HCT116 (cell line): ENCODE measurements at regions not wholly inside any gene's neighbourhood (a gene's known extent, or its start where the extent isn't known, plus 50 kb on each side); places are given as distances from the start of the nearest gene placed in this dataset.

Experiments used
- ATAC-seq: fragments of 200-7000 bp; cut with Tn5 transposase; 2 replicates; pipeline ENCODE4 v1.9.1; 2020; ENCODE audit warnings: mild to moderate bottlenecking, moderate library complexity
- BruUV-seq: library from RNA; stranded (reverse); fragments of 400-500 nt; replicated peaks from 2 replicates; lab custom pipeline; 2021; lab: Mats Ljungman, UMichigan
- CTCF ChIA-PET: fragments of 300-600 bp; sonication (Branson Sonifier 250); formaldehyde crosslinking; loops from one replicate; lab custom pipeline; 2021; ENCODE audit warnings: antibody characterized with exemption; lab: Charles Lee
- POLR2A ChIA-PET: fragments of 300-600, 350-600 bp; sonication (Branson Sonifier 250); formaldehyde crosslinking; loops from one replicate; lab custom pipeline; 2021; ENCODE audit warnings: antibody characterized with exemption; lab: Charles Lee
- RAD21 ChIA-PET, 2 experiments: fragments of 300-600 bp; sonication (Branson Sonifier 250); formaldehyde crosslinking; loops; one replicate each; lab custom pipeline; 2023; ENCODE audit warnings: low total read pairs in 2 of 2; ENCODE audit not compliant: uncharacterized antibody in 2 of 2, unreplicated experiment in 2 of 2, low non-redundant PET in 1 of 2; lab: Charles Lee
- DNase-seq: peaks from one replicate; pipeline ENCODE4 v3.0.0-alpha.2; 2010; ENCODE audit warnings: low read depth, low spot score
- H2AFZ ChIP-seq: fragments of 200-600 bp; shearing (Covaris generic), sonication (generic); 2 replicates; pipeline ENCODE4 v1.6.1; 2017; ENCODE audit warnings: low read depth, mixed run types, mixed read lengths, antibody characterized with exemption, low read length; ENCODE audit not compliant: poor library complexity, severe bottlenecking
- H3K27ac ChIP-seq: 2 replicates; pipeline ENCODE4 v1.5.1; 2012; ENCODE audit warnings: low read depth, low read length
- H3K27me3 ChIP-seq: fragments of 200-600 bp; sonication (generic); 2 replicates; pipeline ENCODE4 v1.6.1; 2016; ENCODE audit warnings: mixed run types, low read length, mixed read lengths; ENCODE audit not compliant: insufficient read depth
- H3K36me3 ChIP-seq, 2 experiments: fragments of 200-500 bp in 1 of 2; fragments of 200-600 bp in 1 of 2; sonication (Bioruptor generic) in 1 of 2; sonication (generic) in 1 of 2; 2 replicates each; pipeline versions ENCODE4 v1.5.1 to v1.6.1; 2014 to 2016; ENCODE audit warnings: low read length in 2 of 2, inconsistent platforms in 1 of 2, mixed read lengths in 1 of 2, mixed run types in 1 of 2; ENCODE audit not compliant: insufficient read depth in 2 of 2, control insufficient read depth in 1 of 2
- H3K4me1 ChIP-seq, 2 experiments: fragments of 200-600 bp in 1 of 2; sonication (generic) in 1 of 2; 2 replicates each; pipeline versions ENCODE4 v1.5.1 to v1.6.1; 2012 to 2017; ENCODE audit warnings: low read length in 2 of 2, inconsistent platforms in 1 of 2, mild to moderate bottlenecking in 1 of 2, mixed read lengths in 1 of 2, mixed run types in 1 of 2, moderate library complexity in 1 of 2; ENCODE audit not compliant: insufficient read depth in 2 of 2, control insufficient read depth in 1 of 2
- H3K4me2 ChIP-seq: fragments of 200-600 bp; sonication (generic); 2 replicates; pipeline ENCODE4 v1.6.1; 2017; ENCODE audit warnings: mixed run types, low read length, mixed read lengths
- H3K4me3 ChIP-seq, 2 experiments: fragments of 200-600 bp in 1 of 2; sonication (generic) in 1 of 2; replicated peaks in 1 of 2; 2 replicates each; pipeline ENCODE4 v1.5.1; 2011 to 2016; ENCODE audit warnings: low read length in 2 of 2, control low read depth in 1 of 2, low read depth in 1 of 2, mild to moderate bottlenecking in 1 of 2, mixed read lengths in 1 of 2, mixed run types in 1 of 2
- H3K79me2 ChIP-seq: fragments of 200-600 bp; sonication (generic); 2 replicates; pipeline ENCODE4 v1.6.1; 2017; ENCODE audit warnings: mild to moderate bottlenecking, mixed run types, low read length, moderate library complexity, mixed read lengths; ENCODE audit not compliant: insufficient read depth
- H3K9ac ChIP-seq: fragments of 200-600 bp; sonication (generic); 2 replicates; pipeline ENCODE4 v1.6.1; 2016; ENCODE audit warnings: low read length, mixed read lengths
- H3K9me2 ChIP-seq: fragments of 200-600 bp; sonication (generic), shearing (Covaris generic); 2 replicates; pipeline ENCODE4 v1.6.1; 2017; ENCODE audit warnings: mixed run types, mild to moderate bottlenecking, moderate library complexity; ENCODE audit not compliant: insufficient read depth
- H3K9me3 ChIP-seq, 2 experiments: fragments of 200-500 bp in 1 of 2; fragments of 200-600 bp in 1 of 2; sonication (Bioruptor generic) in 1 of 2; sonication (generic) in 1 of 2; 2 replicates each; pipeline ENCODE4 v1.6.1; 2014 to 2017; ENCODE audit warnings: low read length in 2 of 2, mixed read lengths in 2 of 2, inconsistent platforms in 1 of 2, low read depth in 1 of 2, mild to moderate bottlenecking in 1 of 2, mixed run types in 1 of 2, moderate library complexity in 1 of 2; ENCODE audit not compliant: control insufficient read depth in 1 of 2, insufficient read depth in 1 of 2
- H4K20me1 ChIP-seq: fragments of 200-600 bp; sonication (generic), shearing (Covaris generic); 2 replicates; pipeline ENCODE4 v1.6.1; 2017; ENCODE audit warnings: mixed run types, mild to moderate bottlenecking, moderate library complexity; ENCODE audit not compliant: insufficient read depth
- CTCF ChIP-seq, 3 experiments: fragments of 200-600 bp in 1 of 3; sonication (generic) in 1 of 3; IDR thresholded peaks in 2 of 3; conservative IDR thresholded peaks in 1 of 3; 2 replicates each; pipeline ENCODE4 v1.5.1; 2012 to 2017; ENCODE audit warnings: low read depth in 2 of 3, low read length in 2 of 3, antibody characterized with exemption in 1 of 3, borderline replicate concordance in 1 of 3, control low read depth in 1 of 3, mild to moderate bottlenecking in 1 of 3, mixed read lengths in 1 of 3, mixed run types in 1 of 3, moderate library complexity in 1 of 3; ENCODE audit not compliant: insufficient read depth in 1 of 3
- EZH2 ChIP-seq: fragments of 200-600 bp; sonication (generic); IDR thresholded peaks from 2 replicates; pipeline ENCODE4 v1.6.1; 2017; ENCODE audit warnings: antibody characterized with exemption, mixed run types
- EZH2phosphoT487 ChIP-seq: fragments of 200-600 bp; IDR thresholded peaks from 2 replicates; pipeline ENCODE4 v1.6.1; 2018; ENCODE audit warnings: antibody characterized with exemption, borderline replicate concordance
- POLR2AphosphoS5 ChIP-seq: IDR thresholded peaks from 2 replicates; pipeline ENCODE4 v1.6.1; 2011; ENCODE audit warnings: mild to moderate bottlenecking, low read depth, low read length, moderate library complexity
- RAD21 ChIP-seq: IDR thresholded peaks from 2 replicates; pipeline ENCODE4 v1.6.1; 2012; ENCODE audit warnings: low read depth, mild to moderate bottlenecking
- REST ChIP-seq: IDR thresholded peaks from 2 replicates; pipeline ENCODE4 v1.6.1; 2012; ENCODE audit warnings: low read depth
- SP1 ChIP-seq: IDR thresholded peaks from 2 replicates; pipeline ENCODE4 v1.6.1; 2012; ENCODE audit warnings: low read depth
- SRF ChIP-seq: IDR thresholded peaks from 2 replicates; pipeline ENCODE4 v1.6.1; 2012; ENCODE audit warnings: low read depth
- ZBTB33 ChIP-seq: IDR thresholded peaks from 2 replicates; pipeline ENCODE4 v1.6.1; 2011; ENCODE audit warnings: mild to moderate bottlenecking, low read length, moderate library complexity; ENCODE audit not compliant: insufficient replicate concordance; ENCODE audit errors: extremely low read depth
- ZFX ChIP-seq: fragments of 450-650 bp; IDR thresholded peaks from 2 replicates; pipeline ENCODE4 v1.6.1; 2017
- intact Hi-C: fragments of 100-400 bp; cut with micrococcal nuclease; formaldehyde crosslinking; loops from 2 replicates; pipeline ENCODE4 v1.10.0; 2022

- RAD21 ChIA-PET, result no interaction called here
- Histone ChIP-seq H3K36me3 (no peaks in the 10 kb centered on the region), H3K79me2 (no peaks in the 10 kb centered on the region), H3K4me3 (no peak overlapping the region)
- no peak for ATAC-seq
- TF ChIP-seq POLR2AphosphoS5 (no peak), EZH2 (no peak), ZBTB33 (no peak)
- TF ChIP-seq, all 23 proteins: peak for 0
- DNase-seq, result no peak
- BruUV-seq, result no TSS peak
- no peak overlapping the region for H3K9ac ChIP-seq
- H3K9me2 ChIP-seq, result no peaks in the 10 kb centered on the region
- intact Hi-C loops, result no loop called here
- no peak overlapping the region for H3K27ac ChIP-seq
- H3K9me3 ChIP-seq, result no peaks in the 10 kb centered on the region
- H2AFZ ChIP-seq, result no peak overlapping the region
- POLR2A ChIA-PET, result no interaction called here
- H3K27me3 ChIP-seq, result no peaks in the 10 kb centered on the region
- H3K4me2 ChIP-seq, result no peak overlapping the region
- H4K20me1 ChIP-seq, result no peaks in the 10 kb centered on the region
- CTCF ChIA-PET, result no interaction called here
- H3K4me1 ChIP-seq, result no peaks in the 10 kb centered on the region
These were observed 53.0 kb upstream of the SOD3 start for GRCh38 chr4:24742335-24742734.

GRCh38 chr4:24742773-24743172 is 52.6 kb upstream of the SOD3 start:
- BruUV-seq, result no TSS peak
- TF ChIP-seq REST (no peak), RAD21 (no peak), SP1 (no peak), POLR2AphosphoS5 (no peak), SRF (no peak), EZH2phosphoT487 (no peak), CTCF (IDR thresholded peaks at IDR 0.05 in 2 of 3, conservative IDR thresholded peaks at IDR 0.05 in 1 of 3; ENCODE audit: borderline replicate concordance in 1 of 3, insufficient read depth in 1 of 3, low read depth in 2 of 3, low read length in 2 of 3) (no peak), EZH2 (no peak), ZFX (no peak)

More at GRCh38 chr4:24742773-24743172, 52.6 kb upstream of the SOD3 start:
- Histone ChIP-seq H3K4me2 (no peak overlapping the region), H3K27ac (no peak overlapping the region), H3K9me3 (no peaks in the 10 kb centered on the region), H3K9ac (no peak overlapping the region), H3K9me2 (no peaks in the 10 kb centered on the region), H2AFZ (no peak overlapping the region), H3K36me3 (no peaks in the 10 kb centered on the region), H4K20me1 (no peaks in the 10 kb centered on the region), H3K4me1 (no peaks in the 10 kb centered on the region), H3K4me3 (no peak overlapping the region), H3K79me2 (no peaks in the 10 kb centered on the region), H3K27me3 (no peaks in the 10 kb centered on the region)
- intact Hi-C loops, result no loop called here
- ATAC-seq, result no peak
- RAD21 ChIA-PET, result no interaction called here
- no peak for DNase-seq
- POLR2A ChIA-PET, result no interaction called here
- CTCF ChIA-PET, result no interaction called here
